Heart right ventricle (tissue), 16 donors: ENCODE measurements at regions not wholly inside any gene's neighbourhood (a gene's known extent, or its start where the extent isn't known, plus 50 kb on each side); places are given as distances from the start of the nearest gene placed in this dataset.
"Not testable (repeated sequence)": the region's sequence is repeated elsewhere in the genome, so short reads cannot be mapped to it uniquely, and the experiment has no call there.

Experiments used
- ATAC-seq, 8 donors: fragments of 200-7000 bp; cut with Tn5 transposase; one replicate each; pipeline ENCODE4 v1.9.1; 2020; ENCODE audit warnings: mild to moderate bottlenecking in 8 of 8, moderate library complexity in 8 of 8, moderate number of reproducible peaks in 1 of 8
- DNase-seq, 2 donors: peaks; one replicate each; pipeline ENCODE4 v3.0.0-alpha.2; 2020
- H3K27ac ChIP-seq, 10 donors: fragments of 200-600 bp; sonication (generic) in 2 of 10; one replicate each; pipeline versions ENCODE4 v1.5.0 to v1.8.0; 2020 to 2022; ENCODE audit warnings: mild to moderate bottlenecking in 3 of 10
- H3K27me3 ChIP-seq, 7 donors: fragments of 200-600 bp; one replicate each; pipeline ENCODE4 v1.8.0; 2021 to 2022; ENCODE audit warnings: mild to moderate bottlenecking in 2 of 7
- H3K36me3 ChIP-seq, 9 donors: fragments of 200-600 bp; sonication (generic) in 1 of 9; one replicate each; pipeline versions ENCODE4 v1.5.0 to v1.8.0; 2020 to 2022; ENCODE audit warnings: mild to moderate bottlenecking in 2 of 9
- H3K4me1 ChIP-seq, 9 donors: fragments of 200-600 bp; sonication (generic) in 1 of 9; one replicate each; pipeline versions ENCODE4 v1.5.0 to v1.8.0; 2020 to 2022; ENCODE audit warnings: mild to moderate bottlenecking in 4 of 9
- H3K4me3 ChIP-seq, 10 donors: fragments of 200-600 bp; sonication (generic) in 2 of 10; one replicate each; pipeline versions ENCODE4 v1.5.0 to v1.8.0; 2020 to 2022; ENCODE audit warnings: mild to moderate bottlenecking in 7 of 10, moderate library complexity in 2 of 10
- H3K9me3 ChIP-seq, 11 donors: fragments of 200-600 bp in 10 of 11; sonication (generic) in 2 of 11; one replicate each; pipeline versions ENCODE4 v1.5.0 to v1.8.0; 2013 to 2022; ENCODE audit warnings: mild to moderate bottlenecking in 2 of 11, control low read depth in 1 of 11, moderate library complexity in 1 of 11
- WGBS, 2 donors: extraction: QIAGEN DNeasy Blood & Tissue Kit; methylation state at CpG; one replicate each; pipeline ENCODE4 v1.1.7; 2013; ENCODE audit warnings: inconsistent platforms in 1 of 2; 5-methylcytosine and 5-hydroxymethylcytosine counted together
- intact Hi-C, 10 donors: fragments of 100-400 bp; cut with DNase I; formaldehyde crosslinking; loops; one replicate each; pipeline versions ENCODE4 v1.11.1 to v1.14.2; 2022
- TF ChIP-seq, protein P1 (sequence below), 9 donors: fragments of 200-600 bp; sonication (generic) in 2 of 9; IDR thresholded peaks; one replicate each; pipeline versions ENCODE4 v1.5.0 to v1.8.0; 2021 to 2022; ENCODE audit warnings: antibody characterized with exemption in 9 of 9, mild to moderate bottlenecking in 5 of 9, moderate library complexity in 1 of 9
- donor health status: Arrhythmogenic right ventricular cardiomyopathy.
- donor health status: ischemic (EF 13 %, LVEDD 7.1; RV severe dilation, severe dysfunction).
- donor health status: healthy with polysubstance abuse.
- donor health status: DM: no; HTN: yes; CAD: no.
- donor health status: DM: no; HTN: no; CAD: no.
- donor health status: ischemic (EF 25% LVEDD 6.9; RV normal size, moderate dysfunction).
- donor health status: ischemic (EF 25% LVEDD 5.7; RV mildly dilated, moderate dysfunction).
- donor health status: healthy.
- donor health status: DM: yes; HTN: yes; CAD: no.
- donor health status: Ischemic cardiomyopathy.
- donor health status: ischemic (EF 35%, LVEDD 5.7; RV mildly dilated, moderate dysfunction).
- donor health status: nonischemic (EF 11% LVEDD 7.7; RV severe dilation, severe dysfunction).
- donor health status: DM: yes; HTN: yes; CAD: no.
- donor health status: PGD.
- donor health status: ischemic (EF 29% LVEDD 5.4; RV normal size, mild dysfunction).
- donor health status: nonischemic (EF 23%, LVEDD 6.1; RV moderate dilation, normal function).

DNA sequence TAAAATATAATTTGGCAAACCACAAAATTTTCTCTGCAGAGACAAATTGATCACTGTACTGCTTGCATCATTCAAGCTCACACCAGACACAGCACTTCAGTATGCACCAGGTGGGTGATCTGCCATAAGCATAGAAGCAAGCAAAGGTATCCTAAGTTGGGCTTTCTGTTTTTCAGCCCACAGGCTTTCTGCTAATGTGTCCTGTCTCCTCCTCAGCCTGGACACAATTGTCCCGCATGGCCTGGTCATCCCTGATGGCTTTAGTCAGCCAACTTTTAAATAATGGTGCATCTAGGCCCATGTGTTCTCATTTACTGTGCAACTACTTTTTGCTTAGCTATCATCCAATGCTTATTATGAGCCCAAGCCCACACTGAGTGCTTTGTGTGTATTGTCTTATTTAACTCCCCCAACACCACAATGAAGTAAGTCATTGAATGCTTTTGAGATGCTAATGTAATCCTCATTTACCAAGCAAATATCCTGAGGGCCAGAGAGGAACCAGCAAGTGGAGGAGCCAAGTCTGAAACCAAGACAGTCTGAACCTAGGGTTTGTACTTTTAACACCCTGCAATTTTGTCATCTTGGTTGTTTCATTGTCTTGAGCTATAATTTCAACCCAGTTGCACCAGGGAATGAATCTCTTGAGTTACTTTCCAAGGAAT is 111.2 kb upstream of the SETBP1 start:
- TF ChIP-seq, protein P1, sequence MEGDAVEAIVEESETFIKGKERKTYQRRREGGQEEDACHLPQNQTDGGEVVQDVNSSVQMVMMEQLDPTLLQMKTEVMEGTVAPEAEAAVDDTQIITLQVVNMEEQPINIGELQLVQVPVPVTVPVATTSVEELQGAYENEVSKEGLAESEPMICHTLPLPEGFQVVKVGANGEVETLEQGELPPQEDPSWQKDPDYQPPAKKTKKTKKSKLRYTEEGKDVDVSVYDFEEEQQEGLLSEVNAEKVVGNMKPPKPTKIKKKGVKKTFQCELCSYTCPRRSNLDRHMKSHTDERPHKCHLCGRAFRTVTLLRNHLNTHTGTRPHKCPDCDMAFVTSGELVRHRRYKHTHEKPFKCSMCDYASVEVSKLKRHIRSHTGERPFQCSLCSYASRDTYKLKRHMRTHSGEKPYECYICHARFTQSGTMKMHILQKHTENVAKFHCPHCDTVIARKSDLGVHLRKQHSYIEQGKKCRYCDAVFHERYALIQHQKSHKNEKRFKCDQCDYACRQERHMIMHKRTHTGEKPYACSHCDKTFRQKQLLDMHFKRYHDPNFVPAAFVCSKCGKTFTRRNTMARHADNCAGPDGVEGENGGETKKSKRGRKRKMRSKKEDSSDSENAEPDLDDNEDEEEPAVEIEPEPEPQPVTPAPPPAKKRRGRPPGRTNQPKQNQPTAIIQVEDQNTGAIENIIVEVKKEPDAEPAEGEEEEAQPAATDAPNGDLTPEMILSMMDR (IDR thresholded peaks at IDR 0.05): no peak
- Histone ChIP-seq H3K9me3 (no peaks in the 10 kb centered on the region), H3K27me3 (peaks cover 0 to 9% (median 0%) of the 10 kb centered on the region in 7 donors), H3K27ac (no peak overlapping the region), H3K4me3 (no peak overlapping the region), H3K36me3 (no peaks in the 10 kb centered on the region), H3K4me1 (no peaks in the 10 kb centered on the region)
- no peak for DNase-seq
- intact Hi-C loops: loop anchor here in 1 of 10 donors (10.0 kb wide), 1 partner anchor 315 kb away; no protein-coding TSS in a partner anchor
- WGBS, 2 donors: 92 to 100% methylated on average over 1 of the region's 1 CpG
- no peak for ATAC-seq

DNA sequence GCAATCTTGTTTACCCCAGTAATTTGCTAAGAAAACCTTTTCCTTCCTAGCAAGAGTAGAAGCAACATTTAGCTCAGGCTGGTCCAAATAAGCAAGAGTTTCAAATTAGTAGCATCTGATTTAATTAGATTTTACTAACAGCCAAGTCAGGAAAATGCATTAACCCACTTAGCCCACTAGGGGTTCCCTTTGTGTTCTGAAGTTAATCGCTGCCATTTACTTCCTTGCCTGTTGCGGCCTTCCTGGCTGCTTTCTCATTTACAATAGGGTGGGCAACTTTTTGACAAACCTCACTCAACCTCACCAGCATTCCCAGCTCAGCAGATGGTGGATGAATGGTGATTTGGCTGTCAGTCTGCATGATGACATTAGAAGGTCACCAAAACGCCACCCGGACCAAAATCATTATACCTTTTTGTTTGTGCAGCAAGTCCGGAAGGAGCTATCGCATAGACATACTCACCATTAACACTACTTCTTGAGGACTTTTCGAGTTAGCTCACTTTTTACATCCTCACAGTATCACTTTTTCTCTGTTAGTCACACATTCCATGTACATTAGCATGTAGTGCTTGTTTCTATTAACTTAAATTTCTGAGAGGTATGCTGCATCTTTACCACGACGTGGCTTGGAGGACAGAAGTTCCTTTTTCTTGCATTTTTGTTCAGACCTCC is 101.5 kb upstream of the SETBP1 start:
- H3K36me3 ChIP-seq: no peaks in the 10 kb centered on the region
- no peaks in the 10 kb centered on the region for H3K9me3 ChIP-seq
- WGBS, 2 donors: 84 to 88% methylated on average over 9 of the region's 9 CpGs
- ATAC-seq (no peak), DNase-seq (no peak)
- no peak overlapping the region for H3K4me3 ChIP-seq
- intact Hi-C loops: loop anchor here in 1 of 10 donors (10.0 kb wide), 1 partner anchor 306 kb away; no protein-coding TSS in a partner anchor
- no peaks in the 10 kb centered on the region for H3K4me1 ChIP-seq
- TF ChIP-seq, protein P1 (IDR thresholded peaks at IDR 0.05): peak; percentile 33 to 64 (median 52)
- no peak overlapping the region for H3K27ac ChIP-seq
- H3K27me3 ChIP-seq: no peaks in the 10 kb centered on the region

DNA sequence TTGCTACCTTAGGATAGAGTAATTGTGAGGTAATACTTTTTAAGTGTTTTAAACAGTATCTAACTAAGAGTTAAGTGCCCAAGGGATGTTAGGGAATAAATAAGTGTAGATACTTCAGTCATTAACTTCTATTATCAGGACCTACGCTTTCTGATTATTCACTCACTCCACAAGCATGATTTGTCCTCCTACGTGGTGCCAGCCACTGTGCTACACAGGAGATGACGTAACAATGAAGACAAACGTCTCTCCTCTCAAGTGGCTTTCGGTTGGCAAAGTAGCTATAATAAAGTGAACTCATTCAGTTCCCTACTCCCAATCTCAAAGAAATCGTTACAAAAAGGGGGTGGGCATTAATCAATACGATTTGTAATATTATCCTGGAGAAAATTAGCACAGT is 100.9 kb upstream of the SETBP1 start:
- TF ChIP-seq, protein P1 (IDR thresholded peaks at IDR 0.05): no peak
- DNase-seq: no peak
- Histone ChIP-seq H3K27ac (no peak overlapping the region), H3K27me3 (no peaks in the 10 kb centered on the region), H3K4me1 (no peaks in the 10 kb centered on the region), H3K4me3 (no peak overlapping the region), H3K36me3 (no peaks in the 10 kb centered on the region), H3K9me3 (no peaks in the 10 kb centered on the region)
- WGBS, 2 donors: 61 to 67% methylated on average over 7 of the region's 7 CpGs
- intact Hi-C loops: loop anchor here in 2 of 10 donors (5.0 to 10.0 kb wide), 2 partner anchors 93 to 305 kb away; no protein-coding TSS in a partner anchor
- peak in 2 of 8 donors; percentile 44 to 67 for ATAC-seq

DNA sequence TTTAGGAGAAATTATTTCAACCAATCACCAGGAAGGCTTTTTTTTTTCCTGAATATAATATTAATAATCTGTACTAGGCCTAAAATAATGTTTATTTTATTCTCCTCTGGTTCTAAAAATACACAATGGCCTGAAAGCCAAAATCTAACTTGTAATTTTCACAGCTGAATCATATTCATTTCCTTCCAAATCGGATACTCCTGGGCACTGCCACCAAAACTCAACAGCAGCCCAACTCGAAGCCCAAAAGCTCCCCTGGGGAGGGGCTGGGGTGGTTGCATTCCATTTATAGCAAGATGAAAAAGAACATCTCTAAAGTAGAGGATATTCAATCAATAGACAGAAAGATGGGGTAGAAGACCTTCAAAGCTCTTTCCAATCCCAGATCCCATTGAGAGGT is 100.5 kb upstream of the SETBP1 start:
- H3K36me3 ChIP-seq: no peaks in the 10 kb centered on the region
- WGBS, 2 donors: 60 to 75% methylated on average over 2 of the region's 2 CpGs

DNA sequence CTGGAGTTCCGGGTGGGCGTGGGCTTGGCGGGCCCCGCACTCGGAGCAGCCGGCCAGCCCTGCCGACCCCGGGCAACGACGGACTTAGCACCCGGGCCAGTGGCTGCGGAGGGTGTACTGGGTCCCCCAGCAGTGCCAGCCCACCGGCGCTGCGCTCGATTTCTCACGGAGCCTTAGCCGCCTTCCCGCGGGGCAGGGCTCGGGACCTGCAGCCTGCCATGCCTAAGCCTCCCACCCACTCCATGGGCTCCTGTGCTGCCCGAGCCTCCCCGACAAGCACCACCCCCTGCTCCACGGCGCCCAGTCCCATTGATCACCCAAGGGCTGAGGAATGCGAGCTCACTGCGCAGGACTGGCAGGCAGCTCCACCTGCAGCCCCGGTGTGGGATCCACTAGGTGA is 99.9 kb upstream of the SETBP1 start:
- peak in 1 of 2 donors; percentile 6 for DNase-seq
- 96 to 99% methylated on average over 17 to 28 of the region's 28 CpGs for WGBS, 2 donors
- not testable (repeated sequence) for H3K27me3 ChIP-seq, H3K4me1 ChIP-seq, H3K4me3 ChIP-seq, H3K27ac ChIP-seq, H3K9me3 ChIP-seq, H3K36me3 ChIP-seq, ATAC-seq
- intact Hi-C loops: loop anchor here in 1 of 10 donors (5.0 kb wide), 1 partner anchor 92 kb away; no protein-coding TSS in a partner anchor

More for the DNA sequence above, 100.5 kb upstream of the SETBP1 start:
- TF ChIP-seq, protein P1 (IDR thresholded peaks at IDR 0.05): no peak
- ATAC-seq (no peak), DNase-seq (no peak)
- no peak overlapping the region for H3K27ac ChIP-seq
- no peak overlapping the region for H3K4me3 ChIP-seq
- H3K27me3 ChIP-seq: no peaks in the 10 kb centered on the region
- H3K4me1 ChIP-seq: no peaks in the 10 kb centered on the region
- no peaks in the 10 kb centered on the region for H3K9me3 ChIP-seq
- intact Hi-C loops: loop anchor here in 1 of 10 donors (5.0 kb wide), 1 partner anchor 92 kb away; no protein-coding TSS in a partner anchor
